Right lobe of liver (tissue), 6 donors: ENCODE measurements at regions not wholly inside any gene's neighbourhood (a gene's known extent, or its start where the extent isn't known, plus 50 kb on each side); places are given as distances from the start of the nearest gene placed in this dataset.

Experiments
- ATAC-seq, 4 donors: fragments of 200-7000 bp; cut with Tn5 transposase; one replicate each; pipeline ENCODE4 v1.9.1; 2020; ENCODE audit warnings: mild to moderate bottlenecking in 4 of 4, moderate library complexity in 4 of 4
- DNase-seq, 3 donors: peaks; one replicate each; pipeline ENCODE4 v3.0.0-alpha.2; 2020
- H3K27ac ChIP-seq, 3 donors: fragments of 200-600 bp; one replicate each; pipeline ENCODE4 v1.8.0; 2022
- H3K27me3 ChIP-seq, 2 donors: fragments of 200-600 bp; one replicate each; pipeline ENCODE4 v1.8.0; 2022
- H3K36me3 ChIP-seq, 4 donors: fragments of 200-600 bp; sonication (generic) in 1 of 4; one replicate each; pipeline versions ENCODE4 v1.5.1 to v1.8.0; 2017 to 2022; ENCODE audit warnings: control low read depth in 1 of 4
- H3K4me1 ChIP-seq, 4 donors: fragments of 200-600 bp; sonication (generic) in 1 of 4; one replicate each; pipeline versions ENCODE4 v1.5.1 to v1.8.0; 2017 to 2022; ENCODE audit warnings: control low read depth in 1 of 4
- H3K4me3 ChIP-seq, 3 donors: fragments of 200-600 bp; one replicate each; pipeline ENCODE4 v1.8.0; 2022
- H3K9me3 ChIP-seq, 4 donors: fragments of 200-600 bp; sonication (generic) in 1 of 4; one replicate each; pipeline versions ENCODE4 v1.5.1 to v1.8.0; 2017 to 2022; ENCODE audit warnings: control low read depth in 1 of 4
- POLR2A ChIP-seq: fragments of 450-650 bp; IDR thresholded peaks from one replicate; pipeline ENCODE4 v1.6.1; 2017; ENCODE audit warnings: antibody characterized with exemption, mild to moderate bottlenecking
- WGBS: methylation state at CpG from one replicate; pipeline ENCODE4 v1.1.6; 2018; ENCODE audit warnings: low coverage, low lambda C conversion rate; ENCODE audit not compliant: insufficient coverage; ENCODE audit errors: missing lambda C conversion rate; 5-methylcytosine and 5-hydroxymethylcytosine counted together
- intact Hi-C, 2 donors: fragments of 100-400 bp; cut with DNase I; formaldehyde crosslinking; loops; one replicate each; pipeline versions ENCODE4 v1.11.2 to v1.14.1; 2022
- TF ChIP-seq, protein P1 (sequence below), 4 donors: fragments of 200-600 bp in 3 of 4; fragments of 450-650 bp in 1 of 4; IDR thresholded peaks; one replicate each; pipeline versions ENCODE4 v1.5.1 to v1.8.0; 2016 to 2022; ENCODE audit warnings: antibody characterized with exemption in 4 of 4, mild to moderate bottlenecking in 2 of 4
- donor health status: DM: no; HTN: yes; CAD: no.
- donor health status: DM: no; HTN: no; CAD: no.
- donor health status: DM: no; HTN: no; CAD: no.
- donor health status: DM: no; HTN: yes; CAD: no.
- donor health status: DM: no; HTN: yes; CAD: no.

DNA sequence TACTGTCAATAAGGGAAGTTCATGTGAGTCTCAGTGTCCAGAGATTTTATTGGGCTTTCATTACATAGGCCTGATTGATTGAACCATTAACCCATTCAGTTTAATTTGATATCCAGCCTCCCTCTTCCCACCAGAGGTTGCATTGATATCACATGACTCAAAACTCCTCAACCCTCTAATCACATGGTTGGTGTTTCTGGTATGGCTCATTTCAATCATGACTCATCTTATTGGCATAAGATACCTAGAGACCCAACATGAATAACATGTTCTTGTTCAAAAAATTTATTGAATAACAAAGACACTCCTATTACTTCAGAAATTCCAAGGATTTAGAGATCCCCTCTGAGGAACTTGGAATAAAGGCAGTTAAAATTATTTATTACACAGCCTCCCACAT is 982.2 kb downstream of the TLE1 start:
- TF ChIP-seq, protein P1, sequence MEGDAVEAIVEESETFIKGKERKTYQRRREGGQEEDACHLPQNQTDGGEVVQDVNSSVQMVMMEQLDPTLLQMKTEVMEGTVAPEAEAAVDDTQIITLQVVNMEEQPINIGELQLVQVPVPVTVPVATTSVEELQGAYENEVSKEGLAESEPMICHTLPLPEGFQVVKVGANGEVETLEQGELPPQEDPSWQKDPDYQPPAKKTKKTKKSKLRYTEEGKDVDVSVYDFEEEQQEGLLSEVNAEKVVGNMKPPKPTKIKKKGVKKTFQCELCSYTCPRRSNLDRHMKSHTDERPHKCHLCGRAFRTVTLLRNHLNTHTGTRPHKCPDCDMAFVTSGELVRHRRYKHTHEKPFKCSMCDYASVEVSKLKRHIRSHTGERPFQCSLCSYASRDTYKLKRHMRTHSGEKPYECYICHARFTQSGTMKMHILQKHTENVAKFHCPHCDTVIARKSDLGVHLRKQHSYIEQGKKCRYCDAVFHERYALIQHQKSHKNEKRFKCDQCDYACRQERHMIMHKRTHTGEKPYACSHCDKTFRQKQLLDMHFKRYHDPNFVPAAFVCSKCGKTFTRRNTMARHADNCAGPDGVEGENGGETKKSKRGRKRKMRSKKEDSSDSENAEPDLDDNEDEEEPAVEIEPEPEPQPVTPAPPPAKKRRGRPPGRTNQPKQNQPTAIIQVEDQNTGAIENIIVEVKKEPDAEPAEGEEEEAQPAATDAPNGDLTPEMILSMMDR (IDR thresholded peaks at IDR 0.05), result no peak
- no peak for TF ChIP-seq POLR2A
- H3K4me1 ChIP-seq, result no peaks in the 10 kb centered on the region
- no peaks in the 10 kb centered on the region for H3K9me3 ChIP-seq
- no peak overlapping the region for H3K27ac ChIP-seq
- H3K27me3 ChIP-seq, result no peaks in the 10 kb centered on the region
- no peaks in the 10 kb centered on the region for H3K36me3 ChIP-seq
- intact Hi-C loops, result no loop called here
- DNase-seq, result no peak
- no peak for ATAC-seq
- no peak overlapping the region for H3K4me3 ChIP-seq

DNA sequence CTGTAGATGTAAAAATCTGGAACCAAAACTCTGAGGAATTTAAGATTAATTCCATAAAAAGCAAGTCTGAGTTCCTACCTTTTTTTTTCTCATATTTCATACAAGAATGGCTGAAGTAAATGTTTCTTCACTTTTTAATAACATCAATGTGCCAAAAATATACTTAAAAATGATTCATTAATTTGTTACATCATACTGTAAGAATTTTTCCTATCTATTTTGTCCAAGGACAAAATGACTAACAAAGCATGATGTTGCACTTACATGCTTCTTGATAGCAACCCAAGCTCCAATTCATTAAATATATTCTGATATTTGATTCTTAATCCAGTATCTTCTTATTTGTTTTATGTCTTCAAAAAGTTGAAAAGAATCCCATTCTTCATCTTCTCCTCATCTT is 988.3 kb downstream of the TLE1 start:
- H3K4me3 ChIP-seq, result no peak overlapping the region
- H3K9me3 ChIP-seq, result no peaks in the 10 kb centered on the region
- H3K27ac ChIP-seq, result no peak overlapping the region
- H3K4me1 ChIP-seq, result no peaks in the 10 kb centered on the region
- no peaks in the 10 kb centered on the region for H3K36me3 ChIP-seq
- no peaks in the 10 kb centered on the region for H3K27me3 ChIP-seq
- ATAC-seq (no peak), DNase-seq (no peak)
- intact Hi-C loops, result no loop called here
- TF ChIP-seq, protein P1 (IDR thresholded peaks at IDR 0.05), result no peak
- TF ChIP-seq POLR2A, result no peak

DNA sequence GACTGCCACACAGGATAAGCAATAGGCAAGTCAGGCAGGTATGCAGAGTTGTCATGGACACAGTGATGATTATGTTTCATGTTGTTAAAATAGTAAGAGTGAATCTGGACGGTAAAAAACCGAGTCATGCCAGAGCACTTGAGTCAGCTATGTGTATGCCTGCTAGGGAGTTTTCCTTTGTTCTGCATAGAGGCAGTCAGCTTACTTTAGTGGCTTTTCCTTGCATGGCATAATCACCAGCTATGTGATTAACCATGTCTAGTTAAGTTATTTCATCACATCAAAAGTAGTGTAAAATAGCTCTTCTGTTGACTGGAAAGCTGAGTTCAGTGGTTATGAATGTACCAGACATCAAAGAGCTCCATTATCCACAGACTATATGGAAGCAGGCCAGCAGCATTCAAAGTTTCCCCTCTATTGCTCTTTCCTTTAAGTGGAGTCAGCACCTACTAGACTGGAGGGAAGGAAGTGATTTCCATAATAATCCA is 989.8 kb downstream of the TLE1 start:
- Histone ChIP-seq H3K36me3 (no peaks in the 10 kb centered on the region), H3K4me1 (no peaks in the 10 kb centered on the region), H3K9me3 (no peaks in the 10 kb centered on the region), H3K27ac (no peak overlapping the region), H3K4me3 (no peak overlapping the region), H3K27me3 (no peaks in the 10 kb centered on the region)
- DNase-seq, result no peak
- intact Hi-C loops, result no loop called here
- 45% methylated on average over 2 of the region's 2 CpGs for WGBS
- no peak for ATAC-seq
- TF ChIP-seq POLR2A, result no peak
- TF ChIP-seq, protein P1 (IDR thresholded peaks at IDR 0.05), result no peak

DNA sequence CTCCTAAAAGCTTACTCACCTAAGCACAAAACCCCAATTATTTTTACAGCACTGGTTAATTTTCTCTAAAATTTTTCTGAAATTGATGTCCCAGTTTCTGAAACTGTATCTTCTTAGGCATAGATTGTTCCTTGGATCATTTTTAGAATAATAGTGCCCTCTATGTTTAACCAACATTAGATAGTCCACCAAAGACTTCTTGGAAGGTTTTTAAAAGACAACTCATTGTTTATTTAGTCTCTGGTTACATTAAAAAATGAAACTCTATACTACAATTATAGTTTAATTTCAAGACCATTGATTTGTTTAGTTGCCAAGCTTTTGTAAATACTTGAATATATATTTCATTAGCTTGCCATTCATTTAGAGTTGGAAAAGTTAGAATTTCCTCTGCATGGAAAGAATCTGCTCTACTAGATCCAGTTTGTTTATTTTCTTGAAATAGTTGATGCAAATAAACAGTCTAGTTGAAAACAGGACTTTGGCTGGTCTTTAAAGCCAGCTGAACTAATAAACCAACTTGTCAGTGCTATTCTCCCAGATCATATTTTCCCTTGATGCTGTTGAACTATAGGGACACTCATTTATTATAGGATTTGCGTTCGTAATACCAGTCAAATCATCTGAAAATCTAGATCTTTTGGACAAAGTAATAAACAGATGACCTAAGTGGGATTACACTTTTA is 990.5 kb downstream of the TLE1 start:
- 55% methylated on average over 2 of the region's 2 CpGs for WGBS
- Histone ChIP-seq H3K4me3 (no peak overlapping the region), H3K9me3 (no peaks in the 10 kb centered on the region), H3K36me3 (no peaks in the 10 kb centered on the region), H3K27me3 (no peaks in the 10 kb centered on the region), H3K27ac (no peak overlapping the region), H3K4me1 (no peaks in the 10 kb centered on the region)
- TF ChIP-seq POLR2A, result no peak
- TF ChIP-seq, protein P1 (IDR thresholded peaks at IDR 0.05), result no peak
- no peak for DNase-seq
- intact Hi-C loops, result no loop called here
- no peak for ATAC-seq

DNA sequence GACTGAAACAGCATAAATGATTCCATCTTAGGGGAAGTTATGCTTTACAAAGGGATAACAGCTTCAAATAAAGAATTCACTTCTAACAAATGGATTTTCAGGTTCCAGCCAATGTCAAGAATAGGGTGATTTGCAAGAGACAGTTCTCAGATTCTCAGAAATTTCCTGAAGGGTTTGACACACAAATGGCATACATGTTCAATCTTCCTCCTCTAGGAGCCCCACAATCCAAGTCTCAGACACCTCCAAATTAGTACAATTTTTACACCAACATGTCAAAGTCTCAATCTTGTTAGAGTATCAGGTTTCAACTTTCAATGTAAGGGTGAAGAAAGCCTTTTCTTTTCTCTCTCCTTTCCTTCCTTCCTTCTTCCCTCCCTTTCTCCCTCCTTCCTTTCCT is 996.6 kb downstream of the TLE1 start:
- H3K4me1 ChIP-seq, result no peaks in the 10 kb centered on the region
- TF ChIP-seq, protein P1 (IDR thresholded peaks at IDR 0.05), result no peak
- TF ChIP-seq POLR2A, result no peak
- no peak overlapping the region for H3K27ac ChIP-seq
- no peaks in the 10 kb centered on the region for H3K9me3 ChIP-seq
- DNase-seq (no peak), ATAC-seq (no peak)
- no peak overlapping the region for H3K4me3 ChIP-seq
- H3K36me3 ChIP-seq, result no peaks in the 10 kb centered on the region
- intact Hi-C loops, result no loop called here
- no peaks in the 10 kb centered on the region for H3K27me3 ChIP-seq
